Gastrocnemius medialis (tissue), 4 donors: ENCODE measurements at regions not wholly inside any gene's neighbourhood (a gene's known extent, or its start where the extent isn't known, plus 50 kb on each side); places are given as distances from the start of the nearest gene placed in this dataset.

Experiments
- POLR2A ChIP-seq, 2 donors: fragments of 450-650 bp; IDR thresholded peaks; one replicate each; pipeline ENCODE4 v1.6.1; 2017; ENCODE audit warnings: antibody characterized with exemption in 2 of 2, mild to moderate bottlenecking in 2 of 2, moderate library complexity in 2 of 2
- TF ChIP-seq, protein P1 (sequence below), 5 experiments: fragments of 450-650 bp in 3 of 5; fragments of 200-600 bp in 2 of 5; sonication (generic) in 2 of 5; IDR thresholded peaks in 4 of 5; conservative IDR thresholded peaks in 1 of 5; 1 replicate in 4 of 5; 2 replicates in 1 of 5; pipeline ENCODE4 v1.5.1; 2016 to 2019; ENCODE audit warnings: antibody characterized with exemption in 5 of 5, mild to moderate bottlenecking in 3 of 5, moderate library complexity in 3 of 5

- TF ChIP-seq, protein P1, sequence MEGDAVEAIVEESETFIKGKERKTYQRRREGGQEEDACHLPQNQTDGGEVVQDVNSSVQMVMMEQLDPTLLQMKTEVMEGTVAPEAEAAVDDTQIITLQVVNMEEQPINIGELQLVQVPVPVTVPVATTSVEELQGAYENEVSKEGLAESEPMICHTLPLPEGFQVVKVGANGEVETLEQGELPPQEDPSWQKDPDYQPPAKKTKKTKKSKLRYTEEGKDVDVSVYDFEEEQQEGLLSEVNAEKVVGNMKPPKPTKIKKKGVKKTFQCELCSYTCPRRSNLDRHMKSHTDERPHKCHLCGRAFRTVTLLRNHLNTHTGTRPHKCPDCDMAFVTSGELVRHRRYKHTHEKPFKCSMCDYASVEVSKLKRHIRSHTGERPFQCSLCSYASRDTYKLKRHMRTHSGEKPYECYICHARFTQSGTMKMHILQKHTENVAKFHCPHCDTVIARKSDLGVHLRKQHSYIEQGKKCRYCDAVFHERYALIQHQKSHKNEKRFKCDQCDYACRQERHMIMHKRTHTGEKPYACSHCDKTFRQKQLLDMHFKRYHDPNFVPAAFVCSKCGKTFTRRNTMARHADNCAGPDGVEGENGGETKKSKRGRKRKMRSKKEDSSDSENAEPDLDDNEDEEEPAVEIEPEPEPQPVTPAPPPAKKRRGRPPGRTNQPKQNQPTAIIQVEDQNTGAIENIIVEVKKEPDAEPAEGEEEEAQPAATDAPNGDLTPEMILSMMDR (IDR thresholded peaks at IDR 0.05 in 4 of 5, conservative IDR thresholded peaks at IDR 0.05 in 1 of 5), result no peak
- no peak for TF ChIP-seq POLR2A (IDR thresholded peaks at IDR 0.05)
These were observed 357.1 kb downstream of the BCL11B start for GRCh38 chr14:98914942-98915341.
